ENCODE measurements at regions not wholly inside any gene's neighbourhood (a gene's known extent, or its start where the extent isn't known, plus 50 kb on each side); places are given as distances from the start of the nearest gene placed in this dataset.

DNA sequence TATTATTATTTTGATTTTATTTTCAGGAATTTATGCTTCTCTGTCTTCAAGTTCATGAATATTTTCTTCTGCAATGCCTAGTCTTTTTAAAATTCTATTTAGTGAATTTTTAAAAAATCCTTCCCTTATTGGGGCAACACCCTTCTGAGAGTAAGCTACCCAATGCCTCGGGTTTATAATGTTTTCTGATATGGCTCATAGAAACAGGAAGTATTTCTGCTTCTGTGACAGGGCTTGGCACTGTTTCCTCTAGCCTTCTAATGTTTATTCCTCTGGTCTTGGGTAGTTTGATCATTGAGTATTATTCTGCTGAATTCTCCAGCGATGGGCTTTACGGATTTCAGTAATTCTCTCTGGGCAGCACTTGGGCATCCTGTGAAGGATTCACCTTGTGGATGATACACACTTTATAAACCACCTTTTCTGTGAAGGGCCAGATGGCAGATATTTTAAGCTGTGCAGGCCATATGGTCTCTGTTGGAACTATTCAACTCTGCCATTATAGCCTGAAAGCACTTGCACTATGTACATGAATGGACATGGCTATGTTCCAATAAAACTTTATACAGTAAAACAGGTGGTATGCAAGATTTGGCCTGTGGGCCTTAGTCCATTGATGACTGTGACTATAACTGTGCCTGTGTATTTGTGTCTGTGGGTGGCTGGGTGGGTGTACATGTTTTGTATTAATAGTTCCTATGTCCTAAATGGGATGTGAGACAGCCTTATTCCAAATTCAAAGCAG, 95.9 kb upstream of the FAT1 start:
- H3K4me3 ChIP-seq (ENCODE audit: low read depth, low read length) = no peak overlapping the region
- POLR2A ChIA-PET = no interaction called here
- H3K27ac ChIP-seq (ENCODE audit: extremely low read depth, low read depth, low read length) = no peak overlapping the region
- peaks cover 3% of the 10 kb centered on the region; the same call in 1 of the 2 replicates for H3K4me1 ChIP-seq (ENCODE audit: control insufficient read depth, insufficient read depth, low read length)
- TF ChIP-seq ZSCAN30 (tag by site-specific recombination; IDR thresholded peaks at IDR 0.05) = no peak
- TF ChIP-seq, protein P1, sequence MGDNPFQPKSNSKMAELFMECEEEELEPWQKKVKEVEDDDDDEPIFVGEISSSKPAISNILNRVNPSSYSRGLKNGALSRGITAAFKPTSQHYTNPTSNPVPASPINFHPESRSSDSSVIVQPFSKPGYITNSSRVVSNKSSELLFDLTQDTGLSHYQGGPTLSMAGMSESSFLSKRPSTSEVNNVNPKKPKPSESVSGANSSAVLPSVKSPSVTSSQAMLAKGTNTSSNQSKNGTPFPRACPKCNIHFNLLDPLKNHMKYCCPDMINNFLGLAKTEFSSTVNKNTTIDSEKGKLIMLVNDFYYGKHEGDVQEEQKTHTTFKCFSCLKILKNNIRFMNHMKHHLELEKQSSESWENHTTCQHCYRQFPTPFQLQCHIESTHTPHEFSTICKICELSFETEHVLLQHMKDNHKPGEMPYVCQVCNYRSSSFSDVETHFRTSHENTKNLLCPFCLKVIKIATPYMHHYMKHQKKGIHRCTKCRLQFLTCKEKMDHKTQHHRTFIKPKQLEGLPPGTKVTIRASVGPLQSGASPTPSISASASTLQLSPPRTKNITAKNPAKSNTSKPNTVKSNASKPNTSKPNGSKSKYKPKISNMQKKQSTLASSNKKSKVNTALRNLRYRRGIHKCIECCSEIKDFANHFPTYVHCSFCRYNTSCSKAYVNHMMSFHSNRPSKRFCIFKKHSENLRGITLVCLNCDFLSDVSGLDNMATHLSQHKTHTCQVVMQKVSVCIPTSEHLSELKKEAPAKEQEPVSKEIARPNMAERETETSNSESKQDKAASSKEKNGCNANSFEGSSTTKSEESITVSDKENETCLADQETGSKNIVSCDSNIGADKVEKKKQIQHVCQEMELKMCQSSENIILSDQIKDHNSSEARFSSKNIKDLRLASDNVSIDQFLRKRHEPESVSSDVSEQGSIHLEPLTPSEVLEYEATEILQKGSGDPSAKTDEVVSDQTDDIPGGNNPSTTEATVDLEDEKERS (tag by site-specific recombination; IDR thresholded peaks at IDR 0.05) = no peak
- no peak for TF ChIP-seq ZNF433 (tag by site-specific recombination; IDR thresholded peaks at IDR 0.05; ENCODE audit: low read depth)
- no peak for TF ChIP-seq ZNF366 (tag by site-specific recombination; conservative IDR thresholded peaks at IDR 0.05)
- TF ChIP-seq ZNF670 (tag by site-specific recombination; IDR thresholded peaks at IDR 0.05; ENCODE audit: low read depth) = no peak
- TF ChIP-seq ZNF561 (tag by site-specific recombination; IDR thresholded peaks at IDR 0.05; ENCODE audit: borderline replicate concordance) = no peak
- TF ChIP-seq, protein P2, sequence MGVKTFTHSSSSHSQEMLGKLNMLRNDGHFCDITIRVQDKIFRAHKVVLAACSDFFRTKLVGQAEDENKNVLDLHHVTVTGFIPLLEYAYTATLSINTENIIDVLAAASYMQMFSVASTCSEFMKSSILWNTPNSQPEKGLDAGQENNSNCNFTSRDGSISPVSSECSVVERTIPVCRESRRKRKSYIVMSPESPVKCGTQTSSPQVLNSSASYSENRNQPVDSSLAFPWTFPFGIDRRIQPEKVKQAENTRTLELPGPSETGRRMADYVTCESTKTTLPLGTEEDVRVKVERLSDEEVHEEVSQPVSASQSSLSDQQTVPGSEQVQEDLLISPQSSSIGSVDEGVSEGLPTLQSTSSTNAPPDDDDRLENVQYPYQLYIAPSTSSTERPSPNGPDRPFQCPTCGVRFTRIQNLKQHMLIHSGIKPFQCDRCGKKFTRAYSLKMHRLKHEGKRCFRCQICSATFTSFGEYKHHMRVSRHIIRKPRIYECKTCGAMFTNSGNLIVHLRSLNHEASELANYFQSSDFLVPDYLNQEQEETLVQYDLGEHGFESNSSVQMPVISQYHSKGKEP (tag by site-specific recombination; IDR thresholded peaks at IDR 0.05) = no peak
- TF ChIP-seq, protein P3, sequence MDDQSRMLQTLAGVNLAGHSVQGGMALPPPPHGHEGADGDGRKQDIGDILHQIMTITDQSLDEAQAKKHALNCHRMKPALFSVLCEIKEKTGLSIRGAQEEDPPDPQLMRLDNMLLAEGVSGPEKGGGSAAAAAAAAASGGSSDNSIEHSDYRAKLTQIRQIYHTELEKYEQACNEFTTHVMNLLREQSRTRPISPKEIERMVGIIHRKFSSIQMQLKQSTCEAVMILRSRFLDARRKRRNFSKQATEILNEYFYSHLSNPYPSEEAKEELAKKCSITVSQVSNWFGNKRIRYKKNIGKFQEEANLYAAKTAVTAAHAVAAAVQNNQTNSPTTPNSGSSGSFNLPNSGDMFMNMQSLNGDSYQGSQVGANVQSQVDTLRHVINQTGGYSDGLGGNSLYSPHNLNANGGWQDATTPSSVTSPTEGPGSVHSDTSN (CRISPR knock-in tag; IDR thresholded peaks at IDR 0.05) = no peak
- H3K9me3 ChIP-seq (ENCODE audit: control insufficient read depth, insufficient read depth, low read depth, low read length) = no peaks in the 10 kb centered on the region
- CTCF ChIA-PET = no interaction called here
- H3K36me3 ChIP-seq (ENCODE audit: control insufficient read depth in 2 of 2, insufficient read depth in 1 of 2, low read length in 2 of 2) = no peaks in the 10 kb centered on the region

DNA sequence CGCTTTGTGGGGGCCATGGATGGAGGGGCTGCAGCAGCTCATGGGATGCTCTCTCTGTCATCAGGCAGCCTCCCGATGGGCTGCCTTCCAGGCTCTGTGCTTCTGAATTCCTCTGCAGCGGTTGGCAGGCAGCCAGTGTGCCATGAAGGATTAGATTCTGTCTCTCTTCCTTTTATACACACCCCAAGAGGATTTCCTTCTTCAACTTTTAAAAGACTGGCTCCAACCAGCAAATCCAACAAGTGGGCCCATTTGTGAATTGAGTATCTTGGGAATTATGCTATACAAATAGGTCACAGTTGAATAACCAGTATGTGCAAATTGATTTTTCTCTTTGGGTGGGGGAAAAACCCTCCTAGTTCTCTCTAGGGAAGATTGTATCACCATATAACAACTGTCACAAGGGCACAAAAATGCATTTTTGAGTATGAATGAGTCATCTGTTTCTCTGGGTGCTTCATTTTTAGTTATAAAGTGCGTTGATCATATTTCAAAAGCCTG, 96.8 kb upstream of the FAT1 start:
- Histone ChIP-seq H3K27ac (ENCODE audit: extremely low read depth, low read depth, low read length) (no peak overlapping the region), H3K9me3 (ENCODE audit: control insufficient read depth, insufficient read depth, low read depth, low read length) (no peaks in the 10 kb centered on the region), H3K4me1 (ENCODE audit: control insufficient read depth, insufficient read depth, low read length) (peaks cover 3% of the 10 kb centered on the region; the same call in 1 of the 2 replicates), H3K36me3 (ENCODE audit: control insufficient read depth in 2 of 2, insufficient read depth in 1 of 2, low read length in 2 of 2) (no peaks in the 10 kb centered on the region), H3K4me3 (ENCODE audit: low read depth, low read length) (no peak overlapping the region)
- CTCF ChIA-PET = no interaction called here
- POLR2A ChIA-PET = no interaction called here
- no peak for TF ChIP-seq ZNF24 (tag by site-specific recombination; IDR thresholded peaks at IDR 0.05)
- TF ChIP-seq OSR2 (tag by site-specific recombination; IDR thresholded peaks at IDR 0.05) = peak; percentile 54; the same call in 1 of the 2 replicates
- TF ChIP-seq ZFP41 (tag by site-specific recombination; IDR thresholded peaks at IDR 0.05; ENCODE audit: borderline replicate concordance) = no peak
- TF ChIP-seq ZNF510 (tag by site-specific recombination; IDR thresholded peaks at IDR 0.05; ENCODE audit: insufficient replicate concordance) = no peak
- no peak for TF ChIP-seq ZNF658 (tag by site-specific recombination; IDR thresholded peaks at IDR 0.05)
- TF ChIP-seq ZNF785 (tag by site-specific recombination; IDR thresholded peaks at IDR 0.05) = no peak
- TF ChIP-seq, protein P4, sequence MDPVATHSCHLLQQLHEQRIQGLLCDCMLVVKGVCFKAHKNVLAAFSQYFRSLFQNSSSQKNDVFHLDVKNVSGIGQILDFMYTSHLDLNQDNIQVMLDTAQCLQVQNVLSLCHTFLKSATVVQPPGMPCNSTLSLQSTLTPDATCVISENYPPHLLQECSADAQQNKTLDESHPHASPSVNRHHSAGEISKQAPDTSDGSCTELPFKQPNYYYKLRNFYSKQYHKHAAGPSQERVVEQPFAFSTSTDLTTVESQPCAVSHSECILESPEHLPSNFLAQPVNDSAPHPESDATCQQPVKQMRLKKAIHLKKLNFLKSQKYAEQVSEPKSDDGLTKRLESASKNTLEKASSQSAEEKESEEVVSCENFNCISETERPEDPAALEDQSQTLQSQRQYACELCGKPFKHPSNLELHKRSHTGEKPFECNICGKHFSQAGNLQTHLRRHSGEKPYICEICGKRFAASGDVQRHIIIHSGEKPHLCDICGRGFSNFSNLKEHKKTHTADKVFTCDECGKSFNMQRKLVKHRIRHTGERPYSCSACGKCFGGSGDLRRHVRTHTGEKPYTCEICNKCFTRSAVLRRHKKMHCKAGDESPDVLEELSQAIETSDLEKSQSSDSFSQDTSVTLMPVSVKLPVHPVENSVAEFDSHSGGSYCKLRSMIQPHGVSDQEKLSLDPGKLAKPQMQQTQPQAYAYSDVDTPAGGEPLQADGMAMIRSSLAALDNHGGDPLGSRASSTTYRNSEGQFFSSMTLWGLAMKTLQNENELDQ (tag by site-specific recombination; IDR thresholded peaks at IDR 0.05; ENCODE audit: low read depth) = no peak
- TF ChIP-seq, protein P5, sequence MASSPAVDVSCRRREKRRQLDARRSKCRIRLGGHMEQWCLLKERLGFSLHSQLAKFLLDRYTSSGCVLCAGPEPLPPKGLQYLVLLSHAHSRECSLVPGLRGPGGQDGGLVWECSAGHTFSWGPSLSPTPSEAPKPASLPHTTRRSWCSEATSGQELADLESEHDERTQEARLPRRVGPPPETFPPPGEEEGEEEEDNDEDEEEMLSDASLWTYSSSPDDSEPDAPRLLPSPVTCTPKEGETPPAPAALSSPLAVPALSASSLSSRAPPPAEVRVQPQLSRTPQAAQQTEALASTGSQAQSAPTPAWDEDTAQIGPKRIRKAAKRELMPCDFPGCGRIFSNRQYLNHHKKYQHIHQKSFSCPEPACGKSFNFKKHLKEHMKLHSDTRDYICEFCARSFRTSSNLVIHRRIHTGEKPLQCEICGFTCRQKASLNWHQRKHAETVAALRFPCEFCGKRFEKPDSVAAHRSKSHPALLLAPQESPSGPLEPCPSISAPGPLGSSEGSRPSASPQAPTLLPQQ (tag by site-specific recombination; IDR thresholded peaks at IDR 0.05) = 0 out of 2 replicates have a peak, but pooled peaks have one; percentile 17
- no peak for TF ChIP-seq ZNF354C (tag by site-specific recombination; IDR thresholded peaks at IDR 0.05; ENCODE audit: borderline replicate concordance, low read depth)
- TF ChIP-seq, protein P6, sequence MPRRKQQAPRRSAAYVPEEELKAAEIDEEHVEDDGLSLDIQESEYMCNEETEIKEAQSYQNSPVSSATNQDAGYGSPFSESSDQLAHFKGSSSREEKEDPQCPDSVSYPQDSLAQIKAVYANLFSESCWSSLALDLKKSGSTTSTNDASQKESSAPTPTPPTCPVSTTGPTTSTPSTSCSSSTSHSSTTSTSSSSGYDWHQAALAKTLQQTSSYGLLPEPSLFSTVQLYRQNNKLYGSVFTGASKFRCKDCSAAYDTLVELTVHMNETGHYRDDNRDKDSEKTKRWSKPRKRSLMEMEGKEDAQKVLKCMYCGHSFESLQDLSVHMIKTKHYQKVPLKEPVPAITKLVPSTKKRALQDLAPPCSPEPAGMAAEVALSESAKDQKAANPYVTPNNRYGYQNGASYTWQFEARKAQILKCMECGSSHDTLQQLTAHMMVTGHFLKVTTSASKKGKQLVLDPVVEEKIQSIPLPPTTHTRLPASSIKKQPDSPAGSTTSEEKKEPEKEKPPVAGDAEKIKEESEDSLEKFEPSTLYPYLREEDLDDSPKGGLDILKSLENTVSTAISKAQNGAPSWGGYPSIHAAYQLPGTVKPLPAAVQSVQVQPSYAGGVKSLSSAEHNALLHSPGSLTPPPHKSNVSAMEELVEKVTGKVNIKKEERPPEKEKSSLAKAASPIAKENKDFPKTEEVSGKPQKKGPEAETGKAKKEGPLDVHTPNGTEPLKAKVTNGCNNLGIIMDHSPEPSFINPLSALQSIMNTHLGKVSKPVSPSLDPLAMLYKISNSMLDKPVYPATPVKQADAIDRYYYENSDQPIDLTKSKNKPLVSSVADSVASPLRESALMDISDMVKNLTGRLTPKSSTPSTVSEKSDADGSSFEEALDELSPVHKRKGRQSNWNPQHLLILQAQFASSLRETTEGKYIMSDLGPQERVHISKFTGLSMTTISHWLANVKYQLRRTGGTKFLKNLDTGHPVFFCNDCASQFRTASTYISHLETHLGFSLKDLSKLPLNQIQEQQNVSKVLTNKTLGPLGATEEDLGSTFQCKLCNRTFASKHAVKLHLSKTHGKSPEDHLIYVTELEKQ (tag by site-specific recombination; IDR thresholded peaks at IDR 0.05; ENCODE audit: borderline replicate concordance) = no peak
- TF ChIP-seq ZNF624 (tag by site-specific recombination; IDR thresholded peaks at IDR 0.05) = no peak
- 0 out of 2 replicates have a peak, but pooled peaks have one; percentile 11 for TF ChIP-seq ZNF366 (tag by site-specific recombination; conservative IDR thresholded peaks at IDR 0.05)

Data from HEK293 (cell line).